HG03575 (cell line): ENCODE measurements at regions not wholly inside any gene's neighbourhood (a gene's known extent, or its start where the extent isn't known, plus 50 kb on each side); places are given as distances from the start of the nearest gene placed in this dataset.

Experiments used
- ATAC-seq: cut with Tn5 transposase; IDR thresholded peaks from one replicate; pipeline ENCODE4 v1.9.1; 2021; ENCODE audit not compliant: unreplicated experiment, insufficient number of reproducible peaks, low FRiP score; ENCODE audit errors: extremely low read depth

DNA sequence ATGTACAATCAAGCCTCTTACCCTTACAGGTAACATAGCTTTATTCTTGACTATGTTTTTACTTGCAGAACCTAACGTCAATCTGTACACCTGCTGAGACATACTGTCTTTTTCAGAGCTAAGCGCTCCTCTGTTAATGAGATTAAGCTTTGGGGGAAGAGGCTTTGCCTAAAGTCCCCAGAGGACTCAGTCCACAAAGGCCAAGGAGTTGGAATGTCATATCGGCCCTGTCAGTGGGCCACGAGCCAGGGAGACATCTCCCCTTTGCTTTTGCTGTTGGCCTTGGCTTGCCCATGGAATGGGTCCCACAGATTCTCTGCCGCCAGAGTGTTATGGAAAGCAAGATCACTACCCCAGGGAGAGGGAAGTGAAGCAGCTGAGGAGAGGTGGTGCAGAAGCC lies 64.1 kb upstream of the SOX4 start:
- ATAC-seq, result no peak

DNA sequence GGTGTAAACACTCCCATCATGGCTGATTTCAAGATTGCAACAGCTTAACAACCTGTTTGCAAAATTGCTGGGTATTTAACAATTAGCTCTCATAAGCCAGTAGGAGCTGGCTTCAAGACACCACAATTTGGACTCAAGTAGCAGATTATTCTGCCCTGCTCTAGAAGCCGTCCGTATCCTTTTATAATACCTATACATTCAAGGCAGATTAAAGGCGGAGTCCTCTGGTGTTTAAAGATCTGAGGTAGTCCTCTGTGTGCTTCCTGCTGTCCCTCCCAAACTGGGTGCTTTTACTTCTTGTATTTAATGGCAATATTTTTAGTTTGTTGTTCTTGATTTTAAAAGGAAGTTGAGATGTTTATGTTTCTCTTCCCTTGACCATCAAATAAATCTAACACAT lies 62.2 kb upstream of the SOX4 start:
- no peak for ATAC-seq

DNA sequence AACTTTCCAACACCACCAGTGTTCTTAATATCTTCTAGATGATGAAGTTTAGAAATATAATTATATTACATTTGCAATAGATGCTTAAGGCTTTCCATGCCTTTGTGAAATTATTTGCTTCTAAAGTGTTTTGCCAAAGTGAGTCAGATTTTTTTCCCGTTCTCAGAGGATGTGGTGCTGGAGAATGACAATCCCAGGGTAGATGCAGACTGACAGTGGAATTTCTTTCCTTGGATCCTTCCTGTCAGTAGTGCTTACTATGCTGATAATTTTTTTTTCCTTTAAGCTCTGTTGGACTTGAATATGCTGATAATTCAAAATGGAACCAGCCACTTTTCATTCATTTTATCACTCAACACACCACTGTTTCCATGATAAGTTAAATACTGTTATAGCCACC lies 59.9 kb upstream of the SOX4 start:
- no peak for ATAC-seq

DNA sequence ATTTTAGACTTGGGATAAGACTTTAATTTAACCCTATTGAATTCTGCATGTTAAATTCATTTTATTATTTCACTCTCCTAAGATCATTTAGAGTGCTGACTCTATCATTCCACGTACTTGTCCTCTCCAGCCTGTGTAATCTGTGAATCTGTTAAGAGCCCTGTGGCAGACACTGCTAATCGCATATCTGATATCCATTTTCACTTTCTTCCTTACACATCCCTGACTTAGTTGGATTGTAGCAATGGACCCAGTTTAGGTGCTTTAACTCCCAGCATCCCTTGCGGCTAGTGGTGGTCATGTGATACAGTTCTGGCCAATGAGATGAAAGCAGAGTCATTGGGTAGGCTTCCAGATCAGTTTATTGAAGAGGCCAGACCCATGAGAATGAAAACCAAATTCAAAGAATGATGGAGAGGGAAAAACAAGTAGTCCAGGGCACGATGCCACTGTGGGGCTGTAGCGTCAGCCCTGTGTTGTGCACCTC lies 57.2 kb upstream of the SOX4 start:
- ATAC-seq, result no peak

DNA sequence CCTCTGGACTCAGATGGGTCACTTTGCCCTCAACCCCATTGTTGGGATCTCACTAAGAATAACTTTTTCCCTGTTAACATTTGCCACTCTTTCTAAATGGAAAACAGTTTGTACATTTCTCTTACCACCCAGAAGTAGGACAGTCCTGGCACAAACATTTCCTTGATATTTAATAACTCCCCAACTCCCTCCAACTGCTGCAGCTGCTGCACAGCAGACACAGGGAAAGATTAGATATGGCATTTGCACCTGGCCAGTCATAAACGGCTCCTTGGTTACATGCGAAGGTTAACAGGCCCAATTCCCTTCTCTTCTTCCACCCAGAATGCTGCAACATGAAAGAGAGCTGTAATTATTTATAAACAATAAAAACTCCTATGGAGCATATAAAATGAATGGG lies 55.9 kb upstream of the SOX4 start:
- ATAC-seq, result no peak

DNA sequence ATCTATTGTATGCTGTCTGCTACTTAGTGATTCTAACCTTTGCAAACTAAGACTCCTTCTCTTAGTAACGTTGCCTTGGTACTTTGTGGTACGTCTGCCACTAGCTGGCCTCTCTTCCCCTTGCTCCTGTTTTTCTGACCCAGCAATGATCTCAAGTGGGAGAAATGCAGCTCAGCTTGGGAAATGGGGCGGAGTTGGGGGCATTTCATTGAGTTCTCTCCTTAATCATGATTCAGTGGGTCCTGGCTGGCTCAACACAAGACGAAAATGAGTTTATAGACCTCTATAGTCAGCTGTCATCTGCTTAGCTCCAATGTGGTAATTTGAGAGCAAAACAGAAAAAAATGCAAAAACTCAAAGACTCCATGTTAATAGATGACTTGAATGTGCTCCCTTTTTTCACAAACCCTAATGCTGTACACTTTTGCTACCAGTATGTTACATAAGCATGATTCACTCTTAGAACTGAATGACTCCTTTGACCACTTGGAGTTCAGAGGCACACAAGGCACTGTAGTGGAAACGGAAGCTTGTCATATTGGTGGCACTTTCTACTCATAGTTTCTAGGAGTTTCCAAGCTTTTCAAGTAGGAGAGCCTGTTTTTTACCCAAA lies 55.3 kb upstream of the SOX4 start:
- ATAC-seq, result no peak

DNA sequence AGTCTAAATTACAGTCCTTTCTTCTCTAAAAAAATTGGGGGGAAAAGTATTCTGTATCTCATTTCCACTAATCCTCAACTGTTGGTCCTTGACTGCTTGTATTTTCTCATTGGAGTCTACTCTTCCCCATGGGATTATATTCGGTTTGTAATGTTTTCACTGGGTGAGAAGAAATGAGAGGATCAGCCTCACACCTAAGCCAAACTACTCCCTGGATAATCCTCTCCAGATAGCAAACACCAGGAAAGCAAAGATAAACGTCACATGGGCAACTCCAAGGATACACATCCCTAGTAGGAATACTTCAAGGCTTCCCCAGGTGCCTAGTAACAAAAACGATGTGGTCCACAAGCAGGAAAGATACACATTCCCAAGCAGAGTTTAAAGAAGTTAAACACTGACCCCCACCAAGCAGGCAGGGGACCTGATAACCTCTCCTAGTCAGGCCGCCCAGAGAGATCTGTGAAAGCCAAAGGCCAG lies 53.9 kb upstream of the SOX4 start:
- no peak for ATAC-seq
